GM12878 (cell line): ENCODE measurements at regions not wholly inside any gene's neighbourhood (a gene's known extent, or its start where the extent isn't known, plus 50 kb on each side); places are given as distances from the start of the nearest gene placed in this dataset.

Source experiments
- ATAC-seq: fragments of 200-7000 bp; cut with Tn5 transposase; 3 replicates; pipeline ENCODE4 v1.9.1; 2020; ENCODE audit warnings: mild to moderate bottlenecking, moderate library complexity
- BruUV-seq: library from RNA; stranded (reverse); fragments of 400-500 nt; replicated peaks from 2 replicates; lab custom pipeline; 2021; lab: Mats Ljungman, UMichigan
- CTCF ChIA-PET: fragments of 300-600 bp; sonication (Branson Sonifier 250); formaldehyde crosslinking; extraction: SDS; loops from one replicate; lab custom pipeline; 2021; ENCODE audit warnings: inconsistent platforms; lab: Yijun Ruan, JAX
- POLR2A ChIA-PET: fragments of 350-600 bp; formaldehyde crosslinking; extraction: SDS; loops from one replicate; lab custom pipeline; 2021; ENCODE audit warnings: inconsistent platforms; lab: Charles Lee
- RAD21 ChIA-PET: fragments of 300-600 bp; sonication (Branson Sonifier 250); formaldehyde crosslinking; loops from one replicate; lab custom pipeline; 2023; ENCODE audit warnings: antibody characterized with exemption; ENCODE audit not compliant: unreplicated experiment; lab: Charles Lee
- SMC1A ChIA-PET: fragments of 300-600 bp; sonication (Branson Sonifier 250); formaldehyde crosslinking; loops from one replicate; lab custom pipeline; 2023; ENCODE audit not compliant: unreplicated experiment, uncharacterized antibody; lab: Charles Lee
- DNase-seq: peaks from one replicate; pipeline ENCODE4 v3.0.0-alpha.2; 2011; ENCODE audit warnings: low read depth, low spot score
- FAIRE-seq: peaks from 3 replicates; lab custom pipeline; 2011; peaks lifted over from hg19 to GRCh38; lab: Jason Lieb, UNC
- H2AFZ ChIP-seq: 2 replicates; pipeline ENCODE4 v1.6.0; 2011; ENCODE audit warnings: low read depth, low read length, control low read depth; ENCODE audit not compliant: control insufficient read depth
- H3K27ac ChIP-seq: 2 replicates; pipeline ENCODE4 v1.5.1; 2011; ENCODE audit warnings: control low read depth; ENCODE audit not compliant: control insufficient read depth, insufficient read depth
- H3K27me3 ChIP-seq, 2 experiments: replicated peaks in 1 of 2; 2 replicates each; pipeline versions ENCODE4 v1.6.0 to v1.6.1; 2011; ENCODE audit warnings: low read length in 1 of 2; ENCODE audit not compliant: control insufficient read depth in 2 of 2, insufficient read depth in 2 of 2
- H3K36me3 ChIP-seq, 2 experiments: 2 replicates each; pipeline ENCODE4 v1.5.1; 2011; ENCODE audit warnings: low read length in 1 of 2; ENCODE audit not compliant: control insufficient read depth in 2 of 2, insufficient read depth in 2 of 2
- H3K4me1 ChIP-seq: 2 replicates; pipeline ENCODE4 v1.6.1; 2011; ENCODE audit warnings: mild to moderate bottlenecking, low read length, moderate library complexity, mixed read lengths; ENCODE audit not compliant: control insufficient read depth, insufficient read depth
- H3K4me2 ChIP-seq: 2 replicates; pipeline ENCODE4 v1.6.0; 2011; ENCODE audit warnings: control low read depth; ENCODE audit not compliant: control insufficient read depth, insufficient read depth
- H3K4me3 ChIP-seq: fragments of 200-600 bp; sonication (generic); 2 replicates; pipeline ENCODE4 v1.5.1; 2016
- H3K79me2 ChIP-seq: 2 replicates; pipeline ENCODE4 v1.6.0; 2011; ENCODE audit warnings: low read length; ENCODE audit not compliant: control insufficient read depth, insufficient read depth
- H3K9ac ChIP-seq: 2 replicates; pipeline ENCODE4 v1.8.0; 2011; ENCODE audit warnings: low read length, control low read depth, mixed read lengths; ENCODE audit not compliant: control insufficient read depth, insufficient read depth
- H3K9me3 ChIP-seq: replicated peaks from 3 replicates; pipeline ENCODE4 v1.5.1; 2011; ENCODE audit warnings: mild to moderate bottlenecking, low read length; ENCODE audit not compliant: control insufficient read depth, insufficient read depth
- H4K20me1 ChIP-seq: 2 replicates; pipeline ENCODE4 v1.6.0; 2011; ENCODE audit not compliant: control insufficient read depth, insufficient read depth
- CBX5 ChIP-seq: sonication (generic); IDR thresholded peaks from 2 replicates; pipeline ENCODE4 v1.6.1; 2016; ENCODE audit warnings: low read depth, moderate library complexity, mild to moderate bottlenecking, inconsistent platforms
- EGR1 ChIP-seq, 2 experiments: IDR thresholded peaks; 1 replicate in 1 of 2; 2 replicates in 1 of 2; pipeline ENCODE4 v1.6.1; 2011 to 2012; ENCODE audit warnings: low read depth in 2 of 2, low read length in 2 of 2, borderline replicate concordance in 1 of 2, mild to moderate bottlenecking in 1 of 2, moderate library complexity in 1 of 2
- IKZF2 ChIP-seq, 2 experiments: fragments of 450-650 bp; IDR thresholded peaks; 2 replicates each; pipeline ENCODE4 v1.6.1; 2017; ENCODE audit warnings: mild to moderate bottlenecking in 2 of 2, moderate library complexity in 2 of 2
- MEF2B ChIP-seq: fragments of 450-650 bp; IDR thresholded peaks from 2 replicates; pipeline ENCODE4 v1.6.1; 2018; ENCODE audit warnings: mild to moderate bottlenecking, moderate library complexity; ENCODE audit not compliant: partially characterized antibody, poor library complexity, severe bottlenecking
- MTA2 ChIP-seq: fragments of 450-650 bp; IDR thresholded peaks from 2 replicates; pipeline ENCODE4 v1.6.1; 2016; ENCODE audit warnings: low read depth, mild to moderate bottlenecking, moderate library complexity
- RCOR1 ChIP-seq: conservative IDR thresholded peaks from 2 replicates; pipeline ENCODE4 v1.6.1; 2012; ENCODE audit warnings: low read depth, low read length, improper control_type of control experiment
- RFX5 ChIP-seq: IDR thresholded peaks from 2 replicates; pipeline ENCODE4 v1.6.1; 2011; ENCODE audit warnings: low read depth, low read length, improper control_type of control experiment
- SREBF1 ChIP-seq: IDR thresholded peaks from 2 replicates; pipeline ENCODE4 v1.6.1; 2012; ENCODE audit warnings: mild to moderate bottlenecking, low read length
- WRNIP1 ChIP-seq: IDR thresholded peaks from 2 replicates; pipeline ENCODE4 v1.6.1; 2011; ENCODE audit warnings: low read depth, low read length, improper control_type of control experiment, borderline replicate concordance
- ZNF622 ChIP-seq: fragments of 450-650 bp; IDR thresholded peaks from 2 replicates; pipeline ENCODE4 v1.6.1; 2017; ENCODE audit warnings: mild to moderate bottlenecking, inconsistent platforms
- WGBS: methylation state at CpG from one replicate; pipeline ENCODE4 v1.1.6; 2016; ENCODE audit warnings: low lambda C conversion rate; ENCODE audit not compliant: insufficient replicate concordance, insufficient coverage; ENCODE audit errors: missing lambda C conversion rate; 5-methylcytosine and 5-hydroxymethylcytosine counted together
- in situ Hi-C: fragments of 300-500 bp; cut with MboI; formaldehyde crosslinking; loops from 9 replicates; pipeline ENCODE4 v1.14.3; 2018; ENCODE audit warnings: mixed read lengths
- intact Hi-C: fragments of 100-400 bp; cut with micrococcal nuclease; formaldehyde crosslinking; loops from one replicate; pipeline ENCODE4 v1.14.2; 2022; ENCODE audit not compliant: unreplicated experiment
- TF ChIP-seq, protein P1 (sequence below): IDR thresholded peaks from 2 replicates; pipeline ENCODE4 v1.6.1; 2012; ENCODE audit warnings: low read depth, low read length, improper control_type of control experiment

DNA sequence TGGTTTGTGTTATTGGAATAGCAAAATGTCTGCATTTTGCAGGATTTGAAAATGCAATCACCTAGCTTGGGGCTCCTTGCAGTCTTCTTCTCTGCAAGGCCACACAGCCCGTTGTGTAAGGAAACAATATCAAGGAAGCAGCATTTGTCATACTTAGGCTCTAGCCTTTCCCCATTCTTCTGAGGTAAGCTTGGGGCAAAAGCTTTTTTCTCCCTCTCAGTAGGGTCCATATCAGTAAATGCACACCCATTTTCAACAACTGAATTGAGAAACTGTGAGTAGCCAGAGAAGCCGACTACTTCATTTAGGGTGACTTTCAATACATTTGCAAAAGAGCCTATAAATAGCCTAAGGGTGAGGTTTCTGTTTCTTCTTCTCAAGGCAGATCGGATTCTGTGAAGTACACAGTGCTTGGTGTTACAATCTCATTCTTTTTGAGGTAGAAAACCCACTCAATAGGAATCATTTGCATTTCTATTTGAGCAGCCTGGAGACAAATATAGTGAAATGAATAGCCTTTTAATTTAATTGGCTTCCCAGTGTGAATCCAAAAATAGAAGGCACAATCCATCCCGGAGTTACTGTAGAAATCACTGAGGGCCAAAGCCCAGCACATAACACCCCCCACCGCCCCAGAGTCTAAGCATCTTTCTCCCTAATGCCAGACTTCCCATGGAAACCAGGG lies 61.8 kb downstream of the BTBD3 start:
- H3K27ac ChIP-seq: no peak overlapping the region
- no peaks in the 10 kb centered on the region for H3K27me3 ChIP-seq
- ChIA-PET SMC1A (interaction anchor here (0.7 to 3.8 kb wide), 6 partner anchors 12 to 238 kb away, joined by 3 to 21 read pairs (median 3); no protein-coding TSS in a partner anchor), CTCF (no interaction called here), RAD21 (interaction anchor here (1.2 kb wide), 1 partner anchor 30 kb away, joined by 3 read pairs; no protein-coding TSS in a partner anchor), POLR2A (interaction anchor here (1.4 kb wide), 1 partner anchor 16 kb away, joined by 3 read pairs; no protein-coding TSS in a partner anchor)
- intact Hi-C loops: no loop called here
- no peak for TF ChIP-seq CBX5
- peak; percentile 28 to 35; a peak in 2 of 4 replicates for TF ChIP-seq IKZF2 (IDR thresholded peaks at IDR 0.05)
- TF ChIP-seq MEF2B: peak; percentile 77
- TF ChIP-seq MTA2: peak; percentile 50; the same call in 1 of the 2 replicates
- TF ChIP-seq SREBF1: 0 out of 2 replicates have a peak, but pooled peaks have one; percentile 4
- WGBS: 21% methylated on average over 5 of the region's 5 CpGs
- peak; percentile 87 for ATAC-seq
- H3K9ac ChIP-seq: no peak overlapping the region
- no peak overlapping the region for H2AFZ ChIP-seq
- no peak overlapping the region for H3K4me3 ChIP-seq
- no peaks in the 10 kb centered on the region for H3K4me1 ChIP-seq
- no peaks in the 10 kb centered on the region for H4K20me1 ChIP-seq
- no peak overlapping the region for H3K4me2 ChIP-seq
- no peaks in the 10 kb centered on the region for H3K36me3 ChIP-seq
- no peaks in the 10 kb centered on the region; the same call in 2 of the 3 replicates for H3K9me3 ChIP-seq
- peak; percentile 12 for DNase-seq
- H3K79me2 ChIP-seq: no peaks in the 10 kb centered on the region
- in situ Hi-C loops: no loop called here
- BruUV-seq: no TSS peak
- no peak for FAIRE-seq

DNA sequence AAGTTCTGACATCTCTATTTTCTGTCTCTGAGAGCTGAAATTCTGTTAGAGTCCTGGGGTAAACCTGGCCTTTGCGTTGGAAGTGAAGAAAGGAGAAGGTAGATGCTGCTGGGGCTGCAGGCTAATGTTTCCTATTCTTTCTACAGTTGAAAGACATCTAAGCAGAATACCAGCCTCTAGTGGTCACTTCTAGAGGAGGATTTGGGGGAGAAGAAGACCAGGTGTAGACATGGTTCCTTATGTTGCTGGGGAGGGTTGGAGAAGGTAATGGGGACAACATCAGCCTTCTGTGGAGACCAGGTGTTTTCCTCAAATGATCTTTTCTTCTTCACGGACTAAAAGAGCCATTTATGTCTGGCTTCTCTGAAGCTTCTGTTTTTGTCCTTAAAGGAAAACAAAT lies 62.6 kb downstream of the BTBD3 start:
- H3K36me3 ChIP-seq: no peaks in the 10 kb centered on the region
- intact Hi-C loops: no loop called here
- no peaks in the 10 kb centered on the region for H3K4me1 ChIP-seq
- H3K79me2 ChIP-seq: no peaks in the 10 kb centered on the region
- RAD21 ChIA-PET: interaction anchor here (1.2 kb wide), 1 partner anchor 29 kb away, joined by 3 read pairs; no protein-coding TSS in a partner anchor
- BruUV-seq: no TSS peak
- H4K20me1 ChIP-seq: no peaks in the 10 kb centered on the region
- DNase-seq: no peak
- H3K4me2 ChIP-seq: no peak overlapping the region
- CTCF ChIA-PET: interaction anchor here (1.2 to 2.5 kb wide), 2 partner anchors 17 to 68 kb away, joined by 4 to 8 read pairs; no protein-coding TSS in a partner anchor
- H2AFZ ChIP-seq: no peak overlapping the region
- TF ChIP-seq WRNIP1 (no peak), SREBF1 (no peak), RFX5 (no peak), ZNF622 (no peak), RCOR1 (no peak), EGR1 (IDR thresholded peaks at IDR 0.05; ENCODE audit: borderline replicate concordance in 1 of 2, low read depth in 2 of 2, low read length in 2 of 2) (no peak)
- TF ChIP-seq, protein P1, sequence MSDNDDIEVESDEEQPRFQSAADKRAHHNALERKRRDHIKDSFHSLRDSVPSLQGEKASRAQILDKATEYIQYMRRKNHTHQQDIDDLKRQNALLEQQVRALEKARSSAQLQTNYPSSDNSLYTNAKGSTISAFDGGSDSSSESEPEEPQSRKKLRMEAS: no peak
- POLR2A ChIA-PET: no interaction called here
- in situ Hi-C loops: no loop called here
- H3K9me3 ChIP-seq: no peaks in the 10 kb centered on the region; the same call in 2 of the 3 replicates
- 0% methylated on average over 2 of the region's 2 CpGs for WGBS
- peak; percentile 50; the same call in 2 of the 3 replicates for ATAC-seq
- H3K27ac ChIP-seq: no peak overlapping the region
- H3K9ac ChIP-seq: no peak overlapping the region
- SMC1A ChIA-PET: interaction anchor here (0.9 to 3.8 kb wide), 5 partner anchors 9 to 239 kb away, joined by 3 to 21 read pairs (median 3); no protein-coding TSS in a partner anchor
- no peak for FAIRE-seq
- no peaks in the 10 kb centered on the region for H3K27me3 ChIP-seq
- H3K4me3 ChIP-seq: no peak overlapping the region
